Panc1 (cell line): ENCODE measurements at regions not wholly inside any gene's neighbourhood (a gene's known extent, or its start where the extent isn't known, plus 50 kb on each side); places are given as distances from the start of the nearest gene placed in this dataset.

ENCODE experiments used
- ATAC-seq: fragments of 200-7000 bp; cut with Tn5 transposase; 2 replicates; pipeline ENCODE4 v1.9.1; 2020; ENCODE audit warnings: mild to moderate bottlenecking, moderate library complexity
- BruUV-seq: library from RNA; stranded (reverse); fragments of 400-500 nt; replicated peaks from 2 replicates; lab custom pipeline; 2021; lab: Mats Ljungman, UMichigan
- CTCF ChIA-PET: fragments of 300-600 bp; sonication (Branson Sonifier 250); formaldehyde crosslinking; loops from one replicate; lab custom pipeline; 2022; ENCODE audit warnings: antibody characterized with exemption; lab: Charles Lee
- POLR2A ChIA-PET: fragments of 300-600 bp; sonication (Branson Sonifier 250); formaldehyde crosslinking; loops from one replicate; lab custom pipeline; 2022; ENCODE audit warnings: antibody characterized with exemption; lab: Charles Lee
- DNase-seq: peaks from one replicate; pipeline ENCODE4 v3.0.0-alpha.2; 2010; ENCODE audit warnings: low read depth, low spot score
- H3K27ac ChIP-seq: 2 replicates; pipeline ENCODE4 v1.5.1; 2011; ENCODE audit warnings: mild to moderate bottlenecking, low read length, inconsistent platforms
- H3K27me3 ChIP-seq: fragments of 200-500 bp; sonication (Bioruptor generic); 2 replicates; pipeline ENCODE4 v1.6.0; 2014; ENCODE audit warnings: low read length, inconsistent platforms; ENCODE audit not compliant: control insufficient read depth, insufficient read depth
- H3K36me3 ChIP-seq: fragments of 200-500 bp; sonication (Bioruptor generic); 2 replicates; pipeline ENCODE4 v1.5.1; 2014; ENCODE audit warnings: inconsistent platforms, mild to moderate bottlenecking, low read length, moderate library complexity; ENCODE audit not compliant: control insufficient read depth, insufficient read depth
- H3K4me1 ChIP-seq: 2 replicates; pipeline ENCODE4 v1.5.1; 2011; ENCODE audit warnings: inconsistent platforms, mild to moderate bottlenecking, low read length, moderate library complexity; ENCODE audit not compliant: control insufficient read depth, insufficient read depth
- H3K4me3 ChIP-seq, 2 experiments: 2 replicates each; pipeline ENCODE4 v1.5.1; 2011 to 2012; ENCODE audit warnings: low read depth in 2 of 2, low read length in 2 of 2, mild to moderate bottlenecking in 2 of 2, inconsistent platforms in 1 of 2, moderate library complexity in 1 of 2
- H3K9me3 ChIP-seq: fragments of 200-500 bp; sonication (Bioruptor generic); 2 replicates; pipeline ENCODE4 v1.5.1; 2014; ENCODE audit warnings: low read depth, mild to moderate bottlenecking, inconsistent platforms, low read length, moderate library complexity; ENCODE audit not compliant: control insufficient read depth, insufficient read depth
- CTCF ChIP-seq: fragments of 450-650 bp; IDR thresholded peaks from 2 replicates; pipeline ENCODE4 v1.5.1; 2017; ENCODE audit warnings: mild to moderate bottlenecking
- POLR2AphosphoS5 ChIP-seq: IDR thresholded peaks from 2 replicates; pipeline ENCODE4 v1.6.1; 2012; ENCODE audit warnings: mild to moderate bottlenecking, low read depth, low read length, moderate library complexity
- REST ChIP-seq, 2 experiments: IDR thresholded peaks; 2 replicates each; pipeline ENCODE4 v1.6.1; 2011 to 2012; ENCODE audit warnings: low read depth in 2 of 2, control low read depth in 1 of 2, low read length in 1 of 2, mild to moderate bottlenecking in 1 of 2, moderate library complexity in 1 of 2; ENCODE audit not compliant: insufficient read depth in 1 of 2
- SIN3A ChIP-seq: IDR thresholded peaks from 2 replicates; pipeline ENCODE4 v1.6.1; 2012; ENCODE audit warnings: low read depth, mild to moderate bottlenecking, low read length, moderate library complexity, borderline replicate concordance; ENCODE audit not compliant: insufficient read depth
- TCF7L2 ChIP-seq: IDR thresholded peaks from 2 replicates; pipeline ENCODE4 v1.6.1; 2011; ENCODE audit warnings: mild to moderate bottlenecking, low read depth, low read length, inconsistent platforms
- in situ Hi-C: cut with HindIII; loops from 2 replicates; pipeline ENCODE4 v1.10.0; 2016; ENCODE audit warnings: low sequenced_read_pairs, low pct_unique_long_range_greater_than_20kb
- intact Hi-C: fragments of 100-400 bp; cut with micrococcal nuclease; formaldehyde crosslinking; loops from one replicate; pipeline ENCODE4 v1.10.0; 2022; ENCODE audit not compliant: unreplicated experiment

- H3K4me3 ChIP-seq = no peak overlapping the region
- no peak overlapping the region for H3K27ac ChIP-seq
- TF ChIP-seq SIN3A (no peak), POLR2AphosphoS5 (no peak), REST (IDR thresholded peaks at IDR 0.05; ENCODE audit: insufficient read depth in 1 of 2, low read depth in 2 of 2, low read length in 1 of 2) (no peak), CTCF (no peak), TCF7L2 (no peak)
- no peaks in the 10 kb centered on the region for H3K27me3 ChIP-seq
- ChIA-PET CTCF (no interaction called here), POLR2A (no interaction called here)
- no peak for ATAC-seq
- DNase-seq = no peak
- no peaks in the 10 kb centered on the region for H3K4me1 ChIP-seq
- intact Hi-C loops (no loop called here), in situ Hi-C loops (no loop called here)
- H3K9me3 ChIP-seq = no peaks in the 10 kb centered on the region
- H3K36me3 ChIP-seq = no peaks in the 10 kb centered on the region
- no TSS peak for BruUV-seq
Observed at GRCh38 chr9:7613931-7614330, 185.6 kb downstream of the DMAC1 start.

GRCh38 chr9:7608261-7608660 lies 191.3 kb downstream of the DMAC1 start:
- in situ Hi-C loops = no loop called here
- BruUV-seq = no TSS peak
- ATAC-seq (no peak), DNase-seq (no peak)
- intact Hi-C loops = no loop called here
- Histone ChIP-seq H3K27me3 (no peaks in the 10 kb centered on the region), H3K4me3 (no peak overlapping the region), H3K36me3 (no peaks in the 10 kb centered on the region), H3K9me3 (no peaks in the 10 kb centered on the region), H3K27ac (no peak overlapping the region), H3K4me1 (no peaks in the 10 kb centered on the region)
- CTCF ChIA-PET = no interaction called here
- POLR2A ChIA-PET = no interaction called here
- TF ChIP-seq TCF7L2 = no peak
- TF ChIP-seq POLR2AphosphoS5 = no peak
- TF ChIP-seq SIN3A = no peak
- TF ChIP-seq CTCF = no peak
- TF ChIP-seq REST (IDR thresholded peaks at IDR 0.05; ENCODE audit: insufficient read depth in 1 of 2, low read depth in 2 of 2, low read length in 1 of 2) = no peak
